HL-60 (cell line): ENCODE measurements at regions not wholly inside any gene's neighbourhood (a gene's known extent, or its start where the extent isn't known, plus 50 kb on each side); places are given as distances from the start of the nearest gene placed in this dataset.
"Not testable (repeated sequence)": the region's sequence is repeated elsewhere in the genome, so short reads cannot be mapped to it uniquely, and the experiment has no call there.

Experiments used
- DNase-seq, 2 experiments: peaks; one replicate each; pipeline ENCODE4 v3.0.0-alpha.2; 2010 to 2020; ENCODE audit warnings: low read depth in 1 of 2, low spot score in 1 of 2
- H3K27ac ChIP-seq: fragments of 250-450 bp; sonication (Bioruptor Pico); replicated peaks from 2 replicates; pipeline ENCODE4 v1.5.1; 2020; ENCODE audit warnings: mild to moderate bottlenecking, moderate library complexity
- H3K27me3 ChIP-seq: fragments of 250-450 bp; sonication (Bioruptor Pico); 2 replicates; pipeline ENCODE4 v1.5.1; 2021; ENCODE audit warnings: mild to moderate bottlenecking, moderate library complexity; ENCODE audit not compliant: insufficient read depth, poor library complexity, severe bottlenecking
- H3K4me3 ChIP-seq: replicated peaks from 2 replicates; pipeline ENCODE4 v1.5.1; 2011; ENCODE audit warnings: mild to moderate bottlenecking, control low read depth, low read length; ENCODE audit not compliant: insufficient read depth
- GABPA ChIP-seq: IDR thresholded peaks from 2 replicates; pipeline ENCODE4 v1.6.1; 2012; ENCODE audit warnings: low read depth
- POLR2AphosphoS5 ChIP-seq: IDR thresholded peaks from 2 replicates; pipeline ENCODE4 v1.6.1; 2012; ENCODE audit warnings: low read depth
- SPI1 ChIP-seq: IDR thresholded peaks from 2 replicates; pipeline ENCODE4 v1.6.1; 2012; ENCODE audit warnings: low read depth, mild to moderate bottlenecking, borderline replicate concordance
- TF ChIP-seq, protein P1 (sequence below): IDR thresholded peaks from one replicate; pipeline ENCODE4 v1.5.1; 2011; ENCODE audit warnings: low read length, control low read depth, inconsistent platforms; ENCODE audit not compliant: insufficient read depth
- TF ChIP-seq, protein P2 (sequence below): IDR thresholded peaks from 2 replicates; pipeline ENCODE4 v1.6.1; 2012; ENCODE audit warnings: low read depth; ENCODE audit not compliant: insufficient replicate concordance

DNA sequence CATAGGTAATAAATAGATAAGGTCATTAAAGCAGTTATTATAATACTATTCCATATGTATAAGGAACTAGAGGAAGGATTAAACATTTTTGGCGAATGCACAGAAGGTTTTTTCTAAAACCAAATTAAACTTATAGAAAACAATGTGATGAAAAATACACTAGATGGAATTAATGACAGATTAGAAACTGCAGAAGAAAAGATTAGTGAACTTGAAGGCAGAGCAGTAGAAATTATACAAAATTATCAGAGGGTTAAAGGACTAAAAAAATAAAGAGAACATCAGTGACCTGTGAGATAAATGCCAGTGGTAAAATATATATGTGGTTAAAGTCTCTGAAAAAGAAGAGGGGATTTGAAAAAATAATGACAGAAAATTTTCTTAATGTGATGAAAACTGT lies 74.0 kb downstream of the IGLL5 start:
- no peak overlapping the region for H3K4me3 ChIP-seq
- no peaks in the 10 kb centered on the region for H3K27me3 ChIP-seq
- H3K27ac ChIP-seq = no peak overlapping the region
- DNase-seq = no peak
- TF ChIP-seq POLR2AphosphoS5 (no peak), GABPA (no peak), SPI1 (no peak)
- TF ChIP-seq, protein P1, sequence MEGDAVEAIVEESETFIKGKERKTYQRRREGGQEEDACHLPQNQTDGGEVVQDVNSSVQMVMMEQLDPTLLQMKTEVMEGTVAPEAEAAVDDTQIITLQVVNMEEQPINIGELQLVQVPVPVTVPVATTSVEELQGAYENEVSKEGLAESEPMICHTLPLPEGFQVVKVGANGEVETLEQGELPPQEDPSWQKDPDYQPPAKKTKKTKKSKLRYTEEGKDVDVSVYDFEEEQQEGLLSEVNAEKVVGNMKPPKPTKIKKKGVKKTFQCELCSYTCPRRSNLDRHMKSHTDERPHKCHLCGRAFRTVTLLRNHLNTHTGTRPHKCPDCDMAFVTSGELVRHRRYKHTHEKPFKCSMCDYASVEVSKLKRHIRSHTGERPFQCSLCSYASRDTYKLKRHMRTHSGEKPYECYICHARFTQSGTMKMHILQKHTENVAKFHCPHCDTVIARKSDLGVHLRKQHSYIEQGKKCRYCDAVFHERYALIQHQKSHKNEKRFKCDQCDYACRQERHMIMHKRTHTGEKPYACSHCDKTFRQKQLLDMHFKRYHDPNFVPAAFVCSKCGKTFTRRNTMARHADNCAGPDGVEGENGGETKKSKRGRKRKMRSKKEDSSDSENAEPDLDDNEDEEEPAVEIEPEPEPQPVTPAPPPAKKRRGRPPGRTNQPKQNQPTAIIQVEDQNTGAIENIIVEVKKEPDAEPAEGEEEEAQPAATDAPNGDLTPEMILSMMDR = no peak
- TF ChIP-seq, protein P2, sequence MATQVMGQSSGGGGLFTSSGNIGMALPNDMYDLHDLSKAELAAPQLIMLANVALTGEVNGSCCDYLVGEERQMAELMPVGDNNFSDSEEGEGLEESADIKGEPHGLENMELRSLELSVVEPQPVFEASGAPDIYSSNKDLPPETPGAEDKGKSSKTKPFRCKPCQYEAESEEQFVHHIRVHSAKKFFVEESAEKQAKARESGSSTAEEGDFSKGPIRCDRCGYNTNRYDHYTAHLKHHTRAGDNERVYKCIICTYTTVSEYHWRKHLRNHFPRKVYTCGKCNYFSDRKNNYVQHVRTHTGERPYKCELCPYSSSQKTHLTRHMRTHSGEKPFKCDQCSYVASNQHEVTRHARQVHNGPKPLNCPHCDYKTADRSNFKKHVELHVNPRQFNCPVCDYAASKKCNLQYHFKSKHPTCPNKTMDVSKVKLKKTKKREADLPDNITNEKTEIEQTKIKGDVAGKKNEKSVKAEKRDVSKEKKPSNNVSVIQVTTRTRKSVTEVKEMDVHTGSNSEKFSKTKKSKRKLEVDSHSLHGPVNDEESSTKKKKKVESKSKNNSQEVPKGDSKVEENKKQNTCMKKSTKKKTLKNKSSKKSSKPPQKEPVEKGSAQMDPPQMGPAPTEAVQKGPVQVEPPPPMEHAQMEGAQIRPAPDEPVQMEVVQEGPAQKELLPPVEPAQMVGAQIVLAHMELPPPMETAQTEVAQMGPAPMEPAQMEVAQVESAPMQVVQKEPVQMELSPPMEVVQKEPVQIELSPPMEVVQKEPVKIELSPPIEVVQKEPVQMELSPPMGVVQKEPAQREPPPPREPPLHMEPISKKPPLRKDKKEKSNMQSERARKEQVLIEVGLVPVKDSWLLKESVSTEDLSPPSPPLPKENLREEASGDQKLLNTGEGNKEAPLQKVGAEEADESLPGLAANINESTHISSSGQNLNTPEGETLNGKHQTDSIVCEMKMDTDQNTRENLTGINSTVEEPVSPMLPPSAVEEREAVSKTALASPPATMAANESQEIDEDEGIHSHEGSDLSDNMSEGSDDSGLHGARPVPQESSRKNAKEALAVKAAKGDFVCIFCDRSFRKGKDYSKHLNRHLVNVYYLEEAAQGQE = no peak

DNA sequence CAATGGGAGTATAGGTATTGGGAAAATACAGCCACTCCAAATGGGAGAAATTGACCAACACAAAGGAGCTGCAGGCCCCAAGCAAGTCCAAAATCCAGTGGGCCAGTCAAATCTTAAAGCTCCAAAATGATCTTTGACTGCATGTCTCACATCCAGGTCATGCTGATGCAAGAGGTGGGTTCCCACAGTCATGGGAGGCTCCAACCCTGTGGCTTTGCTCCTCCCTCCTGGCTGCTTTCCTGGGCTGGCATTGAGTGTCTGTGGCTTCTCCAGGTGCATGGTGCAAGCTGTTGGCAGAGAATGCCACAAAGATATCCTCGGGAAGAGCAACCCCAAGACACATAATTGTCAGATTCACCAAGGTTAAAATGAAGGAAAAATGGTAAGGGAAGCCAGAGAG lies 80.8 kb downstream of the IGLL5 start:
- no peak for TF ChIP-seq POLR2AphosphoS5
- TF ChIP-seq SPI1 = no peak
- TF ChIP-seq, protein P2 = no peak
- TF ChIP-seq, protein P1 = no peak
- TF ChIP-seq GABPA = no peak
- no peak overlapping the region for H3K4me3 ChIP-seq
- H3K27ac ChIP-seq = no peak overlapping the region
- peaks cover 3% of the 10 kb centered on the region for H3K27me3 ChIP-seq
- DNase-seq = no peak

DNA sequence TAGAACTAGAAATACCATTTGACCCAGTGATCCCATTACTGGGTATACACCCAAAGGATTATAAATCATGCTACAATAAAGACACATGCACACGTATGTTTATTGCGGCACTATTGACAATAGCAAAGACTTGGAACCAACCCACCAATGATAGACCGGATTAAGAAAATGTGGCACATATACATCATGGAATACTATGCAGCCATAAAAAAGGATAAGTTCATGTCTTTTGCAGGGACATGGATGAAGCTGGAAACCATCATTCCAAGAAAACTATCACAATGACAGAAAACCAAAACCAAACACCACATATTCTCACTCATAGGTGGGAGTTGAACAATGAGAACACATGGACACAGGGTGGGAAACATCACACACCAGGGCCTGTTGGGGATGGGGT lies 85.0 kb downstream of the IGLL5 start:
- not testable (repeated sequence) for H3K27ac ChIP-seq, DNase-seq, H3K27me3 ChIP-seq, H3K4me3 ChIP-seq

DNA sequence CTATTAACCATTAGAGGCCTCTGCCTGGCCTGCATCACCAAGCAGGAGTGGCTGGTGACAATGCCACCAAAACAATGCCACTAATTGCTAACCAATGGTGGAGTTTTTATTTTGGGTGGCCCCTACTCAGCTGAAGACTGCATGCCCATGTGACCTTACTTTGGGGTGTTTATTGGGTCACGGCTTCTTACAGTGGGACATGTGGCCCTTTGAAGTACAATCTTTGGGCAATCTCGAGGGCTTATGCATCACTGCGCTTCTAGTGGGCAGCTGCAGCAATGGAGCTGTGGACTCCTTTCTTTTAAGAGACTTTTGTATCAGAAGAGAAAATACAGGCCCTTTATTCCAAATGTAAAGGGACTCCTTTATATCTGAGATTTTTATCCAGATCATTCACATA lies 85.7 kb downstream of the IGLL5 start:
- Histone ChIP-seq H3K27ac (no peak overlapping the region), H3K27me3 (peaks cover 3% of the 10 kb centered on the region), H3K4me3 (no peak overlapping the region)
- DNase-seq = no peak
- TF ChIP-seq, protein P1 = no peak
- TF ChIP-seq, protein P2 = no peak
- TF ChIP-seq GABPA (no peak), POLR2AphosphoS5 (no peak), SPI1 (no peak)
